Activated T-cell treated with anti-CD3 and anti-CD28 coated beads for 1 hour (primary cell): ENCODE measurements at regions not wholly inside any gene's neighbourhood (a gene's known extent, or its start where the extent isn't known, plus 50 kb on each side); places are given as distances from the start of the nearest gene placed in this dataset.
"Not testable (repeated sequence)": the region's sequence is repeated elsewhere in the genome, so short reads cannot be mapped to it uniquely, and the experiment has no call there.

Source experiments
- DNase-seq: peaks from one replicate; pipeline ENCODE4 v3.0.0-alpha.2; 2020; ENCODE audit warnings: low read depth

- DNase-seq, result no peak
These were observed 1000.4 kb downstream of the MAT2B start for GRCh38 chr5:164505791-164506190.

- DNase-seq, result no peak
These were observed 1012.8 kb downstream of the MAT2B start for GRCh38 chr5:164518067-164518740.

GRCh38 chr5:164518741-164519080 is 1013.3 kb downstream of the MAT2B start:
- DNase-seq, result no peak

- no peak for DNase-seq
These were observed 1026.9 kb downstream of the MAT2B start for GRCh38 chr5:164532235-164532900.

- DNase-seq, result not testable (repeated sequence)
These were observed 1028.0 kb downstream of the MAT2B start for GRCh38 chr5:164533426-164533825.

- DNase-seq, result no peak
These were observed 1034.8 kb downstream of the MAT2B start for GRCh38 chr5:164540174-164540573.

GRCh38 chr5:164545507-164545906 is 1040.1 kb downstream of the MAT2B start:
- DNase-seq, result no peak

GRCh38 chr5:164553851-164554250 is 1048.4 kb downstream of the MAT2B start:
- DNase-seq, result no peak

GRCh38 chr5:164555809-164556208 is 1050.4 kb downstream of the MAT2B start:
- DNase-seq, result no peak

GRCh38 chr5:164560216-164560615 is 1054.8 kb downstream of the MAT2B start:
- DNase-seq, result no peak

- DNase-seq, result no peak
These were observed 1056.8 kb downstream of the MAT2B start for GRCh38 chr5:164561933-164562872.

- no peak for DNase-seq
These were observed 1058.0 kb downstream of the MAT2B start for GRCh38 chr5:164563370-164563769.

GRCh38 chr5:164573397-164573796 is 1068.0 kb downstream of the MAT2B start:
- DNase-seq, result no peak

- DNase-seq, result no peak
These were observed 1071.8 kb downstream of the MAT2B start for GRCh38 chr5:164577201-164577600.

- no peak for DNase-seq
These were observed 1072.3 kb downstream of the MAT2B start for GRCh38 chr5:164577742-164578141.

GRCh38 chr5:164578401-164578800 is 1073.0 kb downstream of the MAT2B start:
- DNase-seq, result no peak

GRCh38 chr5:164578911-164579310 is 1073.5 kb downstream of the MAT2B start:
- DNase-seq, result no peak

- DNase-seq, result no peak
These were observed 1074.7 kb downstream of the MAT2B start for GRCh38 chr5:164580155-164580554.

GRCh38 chr5:164581889-164582288 is 1076.5 kb downstream of the MAT2B start:
- no peak for DNase-seq

- DNase-seq, result no peak
These were observed 1088.6 kb downstream of the MAT2B start for GRCh38 chr5:164593982-164594381.

- DNase-seq, result no peak
These were observed 1092.0 kb downstream of the MAT2B start for GRCh38 chr5:164597293-164597900.

- no peak for DNase-seq
These were observed 1094.9 kb downstream of the MAT2B start for GRCh38 chr5:164600274-164600673.
